ENCODE measurements at regions not wholly inside any gene's neighbourhood (a gene's known extent, or its start where the extent isn't known, plus 50 kb on each side); places are given as distances from the start of the nearest gene placed in this dataset.
"Not testable (repeated sequence)": the region's sequence is repeated elsewhere in the genome, so short reads cannot be mapped to it uniquely, and the experiment has no call there.

DNA sequence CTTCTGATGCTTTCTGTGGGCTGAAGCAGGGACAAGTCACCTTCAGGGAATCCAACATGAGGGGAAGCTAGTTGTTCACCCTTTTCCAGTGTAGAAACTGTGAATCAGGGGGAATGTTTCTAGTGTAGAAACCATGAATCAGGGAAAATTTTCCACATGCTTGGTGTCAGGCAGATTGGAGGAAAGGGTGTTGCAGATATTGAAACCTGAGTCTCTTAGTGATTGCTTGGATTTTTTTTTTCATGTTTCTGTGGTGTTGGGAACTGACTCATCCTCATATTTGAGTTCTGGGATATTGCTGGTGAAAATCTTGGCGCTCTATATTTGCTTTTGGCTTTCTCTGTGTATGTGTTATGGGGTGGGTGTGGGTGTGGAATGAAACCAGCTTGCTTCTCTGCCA is 144.5 kb upstream of the FBXO33 start:
- no peak for DNase-seq (ENCODE audit: low spot score)

DNA sequence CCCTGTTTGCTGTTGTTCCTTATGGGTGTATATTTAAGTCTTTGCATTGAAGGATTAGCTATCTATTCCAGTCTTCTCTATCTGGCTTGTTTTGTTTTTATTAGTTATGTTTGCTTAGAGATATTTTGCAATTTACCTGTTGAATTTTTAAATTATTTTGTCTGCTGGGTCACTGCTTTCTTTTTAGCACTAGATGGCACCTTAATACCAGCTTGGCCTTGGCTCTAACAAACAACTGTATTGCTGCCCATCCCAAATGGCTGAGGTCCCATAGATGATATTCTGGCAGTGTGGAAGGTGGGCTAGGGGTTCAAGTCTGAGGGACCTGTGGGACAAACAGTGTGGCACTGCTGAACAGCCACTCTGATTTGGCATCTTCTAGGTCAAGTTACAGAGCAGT is 144.0 kb upstream of the FBXO33 start:
- DNase-seq (ENCODE audit: low spot score): no peak

- no peak for DNase-seq (ENCODE audit: low spot score)
These were observed 136.7 kb upstream of the FBXO33 start for GRCh38 chr14:39568809-39569538.

GRCh38 chr14:39566795-39567194 is 134.6 kb upstream of the FBXO33 start:
- no peak for DNase-seq (ENCODE audit: low spot score)

GRCh38 chr14:39563361-39563760 is 131.1 kb upstream of the FBXO33 start:
- no peak for DNase-seq (ENCODE audit: low spot score)

DNA sequence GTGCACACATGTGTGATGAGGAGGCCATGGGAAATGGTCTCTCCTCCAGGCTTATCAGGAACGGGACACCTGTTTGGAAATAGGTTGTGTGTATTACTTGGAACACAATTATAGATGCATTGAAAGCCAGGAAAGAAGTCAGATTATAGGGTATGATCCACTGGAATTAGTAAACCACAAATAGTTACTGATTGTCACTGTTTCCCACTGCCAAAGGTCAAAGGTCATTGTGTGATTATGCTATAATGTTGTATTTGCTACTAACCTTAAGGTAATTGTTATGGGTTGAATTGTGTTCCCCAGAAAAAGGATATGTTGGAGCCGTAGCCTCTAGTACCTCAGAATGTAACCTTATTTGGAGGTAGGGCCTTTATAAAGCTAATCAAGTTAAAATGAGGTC is 129.9 kb upstream of the FBXO33 start:
- no peak for DNase-seq (ENCODE audit: low spot score)

- no peak for DNase-seq (ENCODE audit: low spot score)
These were observed 126.3 kb upstream of the FBXO33 start for GRCh38 chr14:39558525-39558924.

DNA sequence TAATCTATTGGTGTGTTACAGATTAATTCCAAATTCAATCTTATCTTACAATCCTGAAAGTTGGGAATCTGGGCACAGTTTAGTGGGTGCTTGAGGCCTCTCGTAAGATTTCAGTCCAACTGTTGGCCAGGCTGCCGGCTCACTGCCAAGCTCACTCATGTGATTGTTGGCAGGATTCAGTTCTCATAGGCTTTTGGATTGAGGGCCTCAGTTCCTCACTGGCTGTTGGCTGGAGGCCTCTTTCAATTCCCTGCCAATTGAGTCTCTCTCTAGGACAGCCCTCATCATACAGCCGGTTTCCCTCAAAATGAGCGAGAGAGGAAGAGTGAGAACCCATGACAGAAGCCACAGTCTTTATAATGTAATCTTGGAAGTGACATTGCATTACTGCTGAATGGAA is 123.5 kb upstream of the FBXO33 start:
- DNase-seq (ENCODE audit: low spot score): no peak

DNA sequence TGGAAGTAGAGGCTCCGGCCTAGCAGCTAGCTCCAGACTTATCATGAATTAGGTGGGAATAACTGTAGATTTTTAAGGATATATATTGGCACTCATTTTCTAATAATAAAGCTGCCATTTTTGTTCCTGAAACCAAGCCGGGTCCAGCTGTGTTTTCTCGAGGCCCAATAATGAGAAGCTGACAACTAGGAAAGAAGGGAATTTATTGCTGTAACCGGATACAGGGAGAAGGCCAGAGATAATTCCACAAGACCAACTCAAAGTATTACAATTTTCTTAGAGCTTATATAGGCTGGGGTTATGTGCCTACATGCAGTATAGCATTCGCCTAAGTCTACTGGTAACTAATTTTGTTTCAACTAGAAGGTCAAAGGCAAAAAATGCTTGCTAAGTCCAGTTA is 122.3 kb upstream of the FBXO33 start:
- no peak for DNase-seq (ENCODE audit: low spot score)

DNA sequence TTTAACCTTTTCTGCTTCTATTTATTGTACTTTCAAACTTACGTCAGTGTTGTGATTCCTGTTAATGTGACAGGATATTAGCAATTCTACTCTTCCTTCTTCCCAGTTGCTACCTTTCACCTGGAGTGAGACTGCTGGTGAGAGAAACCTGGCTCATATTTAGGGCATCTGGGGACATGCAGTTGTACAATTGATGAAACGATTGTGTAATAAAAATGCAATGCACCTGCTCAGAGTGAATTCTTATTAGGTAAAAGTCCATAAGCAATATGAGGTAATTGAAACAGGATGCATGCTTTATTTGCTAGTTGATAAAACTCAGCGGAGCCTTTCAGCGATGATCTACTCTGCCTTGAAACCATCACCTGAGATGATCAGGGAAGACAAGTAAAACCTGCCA is 116.1 kb upstream of the FBXO33 start:
- DNase-seq (ENCODE audit: low spot score): no peak

DNA sequence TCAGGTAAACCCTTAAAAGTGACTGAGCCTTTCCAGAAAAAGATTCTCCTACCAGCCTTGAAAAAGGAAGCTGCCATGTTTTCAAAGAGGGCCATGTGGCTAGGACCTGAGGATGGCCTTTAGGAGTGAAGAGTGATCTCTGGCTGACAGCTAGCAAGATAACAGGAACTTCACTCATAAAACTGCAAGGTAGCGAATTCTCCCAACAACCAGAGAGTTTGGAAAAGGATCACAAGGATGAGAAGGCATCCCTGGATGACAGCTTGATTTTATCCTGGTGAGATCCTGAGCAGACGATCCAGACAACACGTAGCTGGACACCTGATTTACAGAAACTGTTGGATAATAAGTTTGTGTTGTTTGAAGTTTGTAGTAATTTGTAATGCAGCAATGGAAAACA is 115.6 kb upstream of the FBXO33 start:
- DNase-seq (ENCODE audit: low spot score): no peak

- DNase-seq (ENCODE audit: low spot score): no peak
These were observed 73.6 kb upstream of the FBXO33 start for GRCh38 chr14:39505812-39506211.

DNA sequence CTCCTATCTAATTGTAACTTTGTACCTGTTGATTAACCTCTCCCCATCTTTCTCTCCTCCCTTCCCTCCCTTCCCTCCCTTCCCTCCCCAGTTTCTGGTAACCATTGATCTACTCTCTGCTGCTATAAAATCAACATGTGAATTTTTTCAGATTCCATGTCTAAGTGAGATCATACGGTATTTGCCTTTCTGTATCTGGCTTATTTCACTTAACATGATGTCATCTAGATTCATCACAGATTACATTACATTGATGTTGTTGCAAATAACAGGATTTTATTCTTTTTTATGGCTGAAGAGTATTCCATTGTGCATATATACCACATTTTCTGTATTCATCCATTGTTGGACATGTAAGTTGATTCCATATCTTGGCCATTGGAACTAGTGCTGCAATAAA is 68.0 kb upstream of the FBXO33 start:
- DNase-seq (ENCODE audit: low spot score): no peak

DNA sequence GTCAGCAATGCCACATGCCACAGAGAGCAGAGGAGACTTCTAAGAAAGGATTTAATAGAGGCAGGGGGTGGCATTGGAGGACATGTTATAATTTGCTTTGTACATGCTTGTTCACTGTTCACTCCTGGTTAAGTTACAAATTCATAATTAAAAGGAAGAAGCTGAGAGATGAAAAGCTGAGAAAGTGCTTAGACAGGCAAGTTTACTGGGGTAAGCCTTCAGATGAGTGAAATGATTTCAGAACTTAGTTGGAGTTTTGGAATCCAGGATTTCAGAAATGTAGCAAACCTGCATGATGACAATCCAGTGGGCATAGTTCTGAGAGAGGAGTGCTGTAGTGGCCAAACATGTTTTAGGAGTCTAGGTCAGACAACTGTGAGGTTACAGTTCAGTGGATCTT is 67.3 kb upstream of the FBXO33 start:
- DNase-seq (ENCODE audit: low spot score): no peak

- DNase-seq (ENCODE audit: low spot score): not testable (repeated sequence)
These were observed 65.4 kb upstream of the FBXO33 start for GRCh38 chr14:39497677-39498076.

DNA sequence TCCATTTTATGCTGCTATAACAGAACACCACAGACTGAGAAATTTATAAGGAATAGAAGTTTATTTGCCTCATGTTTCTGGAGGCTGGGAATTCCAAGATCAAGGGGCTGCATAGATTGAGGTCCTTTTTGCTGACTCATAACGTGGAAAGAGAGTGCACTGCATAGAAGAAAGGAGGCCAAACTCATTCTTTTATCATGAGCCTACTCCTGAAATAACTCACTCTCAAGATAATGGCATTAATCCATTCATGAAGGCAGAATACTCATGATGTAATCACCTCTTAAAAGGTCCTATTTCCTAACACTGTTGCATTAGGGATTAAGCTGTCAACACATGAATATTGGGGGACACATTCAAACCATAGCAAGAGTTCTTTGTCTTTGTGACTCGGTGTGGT is 60.0 kb upstream of the FBXO33 start:
- peak; percentile 49 for DNase-seq (ENCODE audit: low spot score)

DNA sequence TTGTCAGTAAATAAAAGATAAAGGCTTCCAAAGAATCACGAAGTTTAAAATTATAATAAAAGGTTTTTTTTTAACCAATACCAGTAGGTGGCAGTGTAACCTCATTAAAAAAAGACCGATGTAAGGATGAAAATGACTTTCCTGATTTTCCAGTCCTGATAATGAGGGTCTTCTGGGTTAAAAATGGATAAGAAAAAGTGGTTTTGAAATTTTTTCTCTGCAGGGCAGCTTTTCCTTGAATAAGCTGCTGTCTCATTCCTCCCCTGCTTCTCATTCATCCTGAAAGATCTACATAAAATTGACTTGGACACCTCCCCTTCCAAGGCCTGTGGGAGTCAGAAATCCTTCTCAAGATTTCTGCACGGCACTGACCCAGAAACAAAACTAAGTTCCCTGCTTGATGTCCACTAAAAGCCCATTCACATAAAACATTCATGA is 58.9 kb upstream of the FBXO33 start:
- DNase-seq (ENCODE audit: low spot score): peak; percentile 22

- no peak for DNase-seq (ENCODE audit: low spot score)
These were observed 56.4 kb upstream of the FBXO33 start for GRCh38 chr14:39488600-39488999.

DNA sequence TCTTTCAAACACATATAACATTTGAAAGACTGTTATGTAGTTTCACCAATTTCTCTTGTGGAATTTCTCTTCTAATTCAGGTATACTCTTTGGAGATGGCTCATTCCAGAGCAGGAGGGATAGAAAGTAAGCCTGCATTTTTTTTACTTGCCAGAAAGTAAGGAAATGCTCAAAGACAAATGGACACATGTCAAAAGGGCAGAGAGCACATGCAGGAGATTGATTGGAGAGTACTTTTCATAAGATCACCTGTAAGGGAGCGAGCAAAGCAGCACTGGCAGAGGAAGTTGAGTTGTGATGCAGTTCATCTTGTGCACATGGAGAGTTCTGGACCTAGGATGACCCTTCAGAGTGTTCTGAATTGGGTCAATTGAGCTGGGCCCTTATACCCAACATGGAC is 51.4 kb upstream of the FBXO33 start:
- no peak for DNase-seq (ENCODE audit: low spot score)
